Stimulated activated naive CD8-positive, alpha-beta T cell treated with anti-CD3 and anti-CD28 coated beads, Interleukin-15, Interleukin-2, amounts not matched to agents 100 U/mL and 50 U/mL, for 24 hours (primary cell): ENCODE measurements at regions not wholly inside any gene's neighbourhood (a gene's known extent, or its start where the extent isn't known, plus 50 kb on each side); places are given as distances from the start of the nearest gene placed in this dataset.

ENCODE experiments used
- ATAC-seq: fragments of 150-1000 bp; cut with Tn5 transposase; one replicate; pipeline ENCODE4 v1.10.0; 2021
- DNase-seq: peaks from one replicate; pipeline ENCODE4 v3.0.0; 2021

DNA sequence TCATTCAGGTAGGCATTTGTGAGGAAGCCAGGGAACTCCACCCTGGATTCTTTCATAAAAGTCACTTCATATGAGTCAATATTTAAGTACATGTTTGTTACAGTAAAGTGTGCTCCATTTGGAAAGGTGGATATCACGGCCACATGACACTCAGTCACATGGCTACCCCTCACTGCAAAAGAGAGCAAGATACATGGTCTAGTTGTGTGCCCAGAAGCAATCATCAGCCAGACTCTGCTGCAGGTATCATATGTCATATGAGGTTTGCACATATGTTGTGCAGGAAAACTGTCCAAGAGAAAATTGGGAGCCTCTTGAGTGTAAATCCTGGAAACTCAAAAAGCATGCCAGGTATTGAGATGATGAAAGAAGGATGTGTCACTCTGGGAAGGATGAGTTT lies 55.0 kb upstream of the NMNAT3 start:
- DNase-seq (no peak), ATAC-seq (no peak)

DNA sequence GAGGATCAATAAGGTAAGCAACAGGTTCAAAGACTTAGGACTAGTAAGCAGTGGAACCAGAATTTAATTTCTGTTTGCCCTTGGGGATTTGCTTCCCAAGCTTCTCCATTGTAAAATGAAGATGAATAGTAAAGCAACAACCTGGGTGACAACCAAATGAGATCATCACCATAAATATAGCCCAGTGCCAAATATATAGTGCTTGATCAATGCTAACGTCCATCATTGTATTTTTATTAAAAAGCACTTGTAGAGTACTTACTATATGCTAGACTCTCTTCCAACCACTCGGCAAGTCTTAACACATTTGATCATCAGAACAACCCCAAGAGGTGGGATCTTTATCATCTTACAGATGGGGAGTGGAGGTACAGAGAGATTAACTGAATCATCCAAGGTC lies 51.5 kb upstream of the NMNAT3 start:
- ATAC-seq = no peak

DNA sequence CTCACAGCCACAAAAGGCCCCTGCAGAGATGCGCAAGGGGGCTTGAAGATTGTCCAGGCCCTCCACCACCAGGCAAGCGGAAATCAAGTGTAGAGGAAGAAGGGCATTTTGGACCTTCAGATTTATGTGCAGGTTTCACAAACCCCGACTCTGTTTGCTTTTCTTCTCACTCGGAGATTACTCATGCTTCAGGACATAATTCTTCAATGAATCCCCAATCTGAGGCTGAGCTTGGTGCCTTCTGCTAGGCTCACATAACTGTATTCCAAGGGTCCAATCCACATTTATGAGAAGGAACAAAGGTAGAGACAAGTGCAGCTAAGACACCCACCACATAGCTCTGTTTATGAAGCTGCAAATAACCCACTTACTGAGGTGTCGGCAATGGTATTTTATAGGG lies 50.6 kb upstream of the NMNAT3 start:
- DNase-seq (no peak), ATAC-seq (no peak)

More for the DNA sequence above, 51.5 kb upstream of the NMNAT3 start:
- DNase-seq = no peak
